Neural cell (in vitro differentiated cells): ENCODE measurements at regions not wholly inside any gene's neighbourhood (a gene's known extent, or its start where the extent isn't known, plus 50 kb on each side); places are given as distances from the start of the nearest gene placed in this dataset.

ENCODE experiments used
- EP300 ChIP-seq: fragments of 450-650 bp; conservative IDR thresholded peaks from 2 replicates; pipeline ENCODE4 v1.6.1; 2014; ENCODE audit warnings: antibody characterized with exemption, mild to moderate bottlenecking, moderate library complexity; ENCODE audit not compliant: poor library complexity, severe bottlenecking
- EZH2 ChIP-seq: fragments of 200-600, 300-800 bp; shearing (Covaris generic), sonication (generic); IDR thresholded peaks from 2 replicates; pipeline ENCODE4 v1.6.1; 2014; ENCODE audit warnings: antibody characterized with exemption, low read length, borderline replicate concordance, mild to moderate bottlenecking; ENCODE audit not compliant: insufficient read depth, poor library complexity, severe bottlenecking
- MXI1 ChIP-seq: fragments of 450-650 bp; conservative IDR thresholded peaks from 2 replicates; pipeline ENCODE4 v1.6.1; 2014; ENCODE audit warnings: antibody characterized with exemption, mild to moderate bottlenecking; ENCODE audit not compliant: poor library complexity, severe bottlenecking
- POLR2AphosphoS5 ChIP-seq: IDR thresholded peaks from 2 replicates; pipeline ENCODE4 v1.6.1; 2012
- RAD21 ChIP-seq: fragments of 450-650 bp; conservative IDR thresholded peaks from 2 replicates; pipeline ENCODE4 v1.6.1; 2014; ENCODE audit warnings: antibody characterized with exemption, mild to moderate bottlenecking, moderate library complexity
- SMC3 ChIP-seq: fragments of 450-650 bp; conservative IDR thresholded peaks from 2 replicates; pipeline ENCODE4 v1.6.1; 2014; ENCODE audit warnings: antibody characterized with exemption, mild to moderate bottlenecking, moderate library complexity; ENCODE audit not compliant: poor library complexity
- TAF1 ChIP-seq: IDR thresholded peaks from 2 replicates; pipeline ENCODE4 v1.6.1; 2012; ENCODE audit warnings: low read depth
- TF ChIP-seq, protein P1 (sequence below): IDR thresholded peaks from 2 replicates; pipeline ENCODE4 v1.6.1; 2012; ENCODE audit warnings: borderline replicate concordance
- TF ChIP-seq, protein P2 (sequence below): fragments of 450-650 bp; IDR thresholded peaks from 2 replicates; pipeline ENCODE4 v1.5.1; 2014; ENCODE audit warnings: antibody characterized with exemption, mild to moderate bottlenecking, moderate library complexity; ENCODE audit not compliant: poor library complexity, severe bottlenecking

DNA sequence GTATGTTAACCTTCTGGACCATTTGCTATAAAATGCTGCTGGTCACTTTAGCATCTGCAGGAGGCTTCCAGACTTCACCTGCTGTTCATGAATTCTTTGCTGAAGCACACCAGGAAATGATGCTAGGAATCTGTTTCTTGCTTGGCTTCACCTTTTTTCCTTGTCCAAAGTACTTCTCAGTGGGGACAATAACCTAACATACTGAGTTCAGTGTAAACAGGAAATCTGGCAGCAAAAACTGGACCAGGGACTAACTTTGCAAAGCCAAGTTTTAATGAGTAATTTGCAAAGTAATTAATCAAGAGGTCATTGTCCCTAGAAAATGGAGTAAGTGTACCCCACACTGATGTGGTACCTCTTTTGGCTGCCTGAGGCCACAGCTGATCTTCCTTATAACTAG, 128.4 kb downstream of the RXFP2 start:
- TF ChIP-seq, protein P1, sequence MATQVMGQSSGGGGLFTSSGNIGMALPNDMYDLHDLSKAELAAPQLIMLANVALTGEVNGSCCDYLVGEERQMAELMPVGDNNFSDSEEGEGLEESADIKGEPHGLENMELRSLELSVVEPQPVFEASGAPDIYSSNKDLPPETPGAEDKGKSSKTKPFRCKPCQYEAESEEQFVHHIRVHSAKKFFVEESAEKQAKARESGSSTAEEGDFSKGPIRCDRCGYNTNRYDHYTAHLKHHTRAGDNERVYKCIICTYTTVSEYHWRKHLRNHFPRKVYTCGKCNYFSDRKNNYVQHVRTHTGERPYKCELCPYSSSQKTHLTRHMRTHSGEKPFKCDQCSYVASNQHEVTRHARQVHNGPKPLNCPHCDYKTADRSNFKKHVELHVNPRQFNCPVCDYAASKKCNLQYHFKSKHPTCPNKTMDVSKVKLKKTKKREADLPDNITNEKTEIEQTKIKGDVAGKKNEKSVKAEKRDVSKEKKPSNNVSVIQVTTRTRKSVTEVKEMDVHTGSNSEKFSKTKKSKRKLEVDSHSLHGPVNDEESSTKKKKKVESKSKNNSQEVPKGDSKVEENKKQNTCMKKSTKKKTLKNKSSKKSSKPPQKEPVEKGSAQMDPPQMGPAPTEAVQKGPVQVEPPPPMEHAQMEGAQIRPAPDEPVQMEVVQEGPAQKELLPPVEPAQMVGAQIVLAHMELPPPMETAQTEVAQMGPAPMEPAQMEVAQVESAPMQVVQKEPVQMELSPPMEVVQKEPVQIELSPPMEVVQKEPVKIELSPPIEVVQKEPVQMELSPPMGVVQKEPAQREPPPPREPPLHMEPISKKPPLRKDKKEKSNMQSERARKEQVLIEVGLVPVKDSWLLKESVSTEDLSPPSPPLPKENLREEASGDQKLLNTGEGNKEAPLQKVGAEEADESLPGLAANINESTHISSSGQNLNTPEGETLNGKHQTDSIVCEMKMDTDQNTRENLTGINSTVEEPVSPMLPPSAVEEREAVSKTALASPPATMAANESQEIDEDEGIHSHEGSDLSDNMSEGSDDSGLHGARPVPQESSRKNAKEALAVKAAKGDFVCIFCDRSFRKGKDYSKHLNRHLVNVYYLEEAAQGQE: no peak
- TF ChIP-seq, protein P2, sequence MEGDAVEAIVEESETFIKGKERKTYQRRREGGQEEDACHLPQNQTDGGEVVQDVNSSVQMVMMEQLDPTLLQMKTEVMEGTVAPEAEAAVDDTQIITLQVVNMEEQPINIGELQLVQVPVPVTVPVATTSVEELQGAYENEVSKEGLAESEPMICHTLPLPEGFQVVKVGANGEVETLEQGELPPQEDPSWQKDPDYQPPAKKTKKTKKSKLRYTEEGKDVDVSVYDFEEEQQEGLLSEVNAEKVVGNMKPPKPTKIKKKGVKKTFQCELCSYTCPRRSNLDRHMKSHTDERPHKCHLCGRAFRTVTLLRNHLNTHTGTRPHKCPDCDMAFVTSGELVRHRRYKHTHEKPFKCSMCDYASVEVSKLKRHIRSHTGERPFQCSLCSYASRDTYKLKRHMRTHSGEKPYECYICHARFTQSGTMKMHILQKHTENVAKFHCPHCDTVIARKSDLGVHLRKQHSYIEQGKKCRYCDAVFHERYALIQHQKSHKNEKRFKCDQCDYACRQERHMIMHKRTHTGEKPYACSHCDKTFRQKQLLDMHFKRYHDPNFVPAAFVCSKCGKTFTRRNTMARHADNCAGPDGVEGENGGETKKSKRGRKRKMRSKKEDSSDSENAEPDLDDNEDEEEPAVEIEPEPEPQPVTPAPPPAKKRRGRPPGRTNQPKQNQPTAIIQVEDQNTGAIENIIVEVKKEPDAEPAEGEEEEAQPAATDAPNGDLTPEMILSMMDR: no peak
- no peak for TF ChIP-seq POLR2AphosphoS5
- TF ChIP-seq TAF1: no peak
- TF ChIP-seq RAD21: no peak
- TF ChIP-seq EZH2: no peak
- no peak for TF ChIP-seq EP300
- no peak for TF ChIP-seq MXI1
- no peak for TF ChIP-seq SMC3
